Karpas-422 (cell line): ENCODE measurements at regions not wholly inside any gene's neighbourhood (a gene's known extent, or its start where the extent isn't known, plus 50 kb on each side); places are given as distances from the start of the nearest gene placed in this dataset.

ENCODE experiments used
- DNase-seq: peaks from one replicate; pipeline ENCODE4 v3.0.0-alpha.2; 2015
- H2AFZ ChIP-seq: fragments of 200-600 bp; sonication (generic); 2 replicates; pipeline ENCODE4 v1.6.1; 2014; ENCODE audit warnings: antibody characterized with exemption, low read length, mixed read lengths
- H3K27ac ChIP-seq: fragments of 200-600 bp; sonication (generic); 2 replicates; pipeline ENCODE4 v1.5.1; 2014; ENCODE audit warnings: mild to moderate bottlenecking, low read length, moderate library complexity
- H3K27me3 ChIP-seq: fragments of 200-600 bp; sonication (generic); 2 replicates; pipeline ENCODE4 v1.6.1; 2014; ENCODE audit warnings: low read length, mixed read lengths
- H3K36me3 ChIP-seq: fragments of 200-600 bp; sonication (generic); 2 replicates; pipeline ENCODE4 v1.6.1; 2014; ENCODE audit warnings: low read length, mixed read lengths; ENCODE audit not compliant: insufficient read depth
- H3K4me1 ChIP-seq: fragments of 200-600 bp; sonication (generic); 2 replicates; pipeline ENCODE4 v1.6.1; 2014; ENCODE audit warnings: mild to moderate bottlenecking, low read length, mixed read lengths
- H3K4me2 ChIP-seq: fragments of 200-600 bp; sonication (generic); 2 replicates; pipeline ENCODE4 v1.6.1; 2014; ENCODE audit warnings: low read length, low read depth, mild to moderate bottlenecking; ENCODE audit not compliant: poor library complexity, severe bottlenecking
- H3K4me3 ChIP-seq: fragments of 200-600 bp; sonication (generic); 2 replicates; pipeline ENCODE4 v1.5.1; 2014; ENCODE audit warnings: mild to moderate bottlenecking, antibody characterized with exemption, low read length, mixed read lengths
- H3K79me2 ChIP-seq: fragments of 200-600 bp; sonication (generic); 2 replicates; pipeline ENCODE4 v1.6.1; 2014; ENCODE audit warnings: mild to moderate bottlenecking, low read length, mixed read lengths
- H3K9ac ChIP-seq: fragments of 200-600 bp; sonication (generic); 2 replicates; pipeline ENCODE4 v1.6.0; 2014; ENCODE audit warnings: low read length
- H3K9me2 ChIP-seq: fragments of 200-600 bp; sonication (generic), shearing (Covaris generic); replicated peaks from 2 replicates; pipeline ENCODE4 v1.6.0; 2014; ENCODE audit warnings: mild to moderate bottlenecking, low read length, moderate library complexity; ENCODE audit not compliant: insufficient read depth
- H3K9me3 ChIP-seq: fragments of 300-700, 200-600 bp; sonication (generic); 2 replicates; pipeline ENCODE4 v1.6.1; 2014; ENCODE audit warnings: low read length, mixed read lengths
- H4K20me1 ChIP-seq: fragments of 200-600 bp; sonication (generic); 2 replicates; pipeline ENCODE4 v1.6.1; 2014; ENCODE audit warnings: mild to moderate bottlenecking, antibody characterized with exemption, low read length, low read depth; ENCODE audit not compliant: insufficient read depth

GRCh38 chr2:16063251-16063850, 123.0 kb downstream of the MYCN start:
- DNase-seq, result no peak
- H3K36me3 ChIP-seq, result no peaks in the 10 kb centered on the region
- H3K9ac ChIP-seq, result no peak overlapping the region
- no peaks in the 10 kb centered on the region for H3K79me2 ChIP-seq
- no peaks in the 10 kb centered on the region for H3K9me3 ChIP-seq
- no peak overlapping the region for H2AFZ ChIP-seq
- no peaks in the 10 kb centered on the region for H3K4me1 ChIP-seq
- no peaks in the 10 kb centered on the region for H3K9me2 ChIP-seq
- H4K20me1 ChIP-seq, result no peaks in the 10 kb centered on the region
- no peaks in the 10 kb centered on the region for H3K27me3 ChIP-seq
- no peak overlapping the region for H3K4me3 ChIP-seq
- no peak overlapping the region for H3K27ac ChIP-seq
- no peak overlapping the region for H3K4me2 ChIP-seq

GRCh38 chr2:16062471-16063250, 122.3 kb downstream of the MYCN start:
- no peaks in the 10 kb centered on the region for H3K79me2 ChIP-seq

GRCh38 chr2:16061441-16062217, 121.3 kb downstream of the MYCN start:
- no peaks in the 10 kb centered on the region for H4K20me1 ChIP-seq
- H3K4me2 ChIP-seq, result no peak overlapping the region
- H3K9ac ChIP-seq, result no peak overlapping the region
- no peak overlapping the region for H3K4me3 ChIP-seq
- H2AFZ ChIP-seq, result no peak overlapping the region
- no peaks in the 10 kb centered on the region for H3K36me3 ChIP-seq
- H3K9me2 ChIP-seq, result no peaks in the 10 kb centered on the region
- no peak overlapping the region for H3K27ac ChIP-seq
- H3K4me1 ChIP-seq, result no peaks in the 10 kb centered on the region
- no peak for DNase-seq
- no peaks in the 10 kb centered on the region for H3K27me3 ChIP-seq
- no peaks in the 10 kb centered on the region for H3K79me2 ChIP-seq
- H3K9me3 ChIP-seq, result no peaks in the 10 kb centered on the region

More at GRCh38 chr2:16062471-16063250, 122.3 kb downstream of the MYCN start:
- Histone ChIP-seq H3K4me3 (no peak overlapping the region), H4K20me1 (no peaks in the 10 kb centered on the region), H3K36me3 (no peaks in the 10 kb centered on the region), H2AFZ (no peak overlapping the region), H3K4me1 (no peaks in the 10 kb centered on the region), H3K4me2 (no peak overlapping the region), H3K27ac (no peak overlapping the region), H3K9ac (no peak overlapping the region), H3K9me3 (no peaks in the 10 kb centered on the region), H3K9me2 (no peaks in the 10 kb centered on the region), H3K27me3 (no peaks in the 10 kb centered on the region)
- DNase-seq, result no peak

GRCh38 chr2:16060936-16061338, 120.6 kb downstream of the MYCN start:
- no peak overlapping the region for H2AFZ ChIP-seq
- no peak for DNase-seq
- no peaks in the 10 kb centered on the region for H4K20me1 ChIP-seq
- no peaks in the 10 kb centered on the region for H3K79me2 ChIP-seq
- H3K9me2 ChIP-seq, result no peaks in the 10 kb centered on the region
- no peak overlapping the region for H3K9ac ChIP-seq
- no peak overlapping the region for H3K4me2 ChIP-seq
- H3K9me3 ChIP-seq, result no peaks in the 10 kb centered on the region
- H3K4me1 ChIP-seq, result no peaks in the 10 kb centered on the region
- no peaks in the 10 kb centered on the region for H3K36me3 ChIP-seq
- no peak overlapping the region for H3K27ac ChIP-seq
- no peak overlapping the region for H3K4me3 ChIP-seq
- no peaks in the 10 kb centered on the region for H3K27me3 ChIP-seq

GRCh38 chr2:16060125-16060935, 120.0 kb downstream of the MYCN start:
- Histone ChIP-seq H3K4me2 (no peak overlapping the region), H3K27ac (no peak overlapping the region), H3K4me1 (no peaks in the 10 kb centered on the region), H3K9me2 (no peaks in the 10 kb centered on the region), H3K9ac (no peak overlapping the region), H2AFZ (no peak overlapping the region), H3K79me2 (no peaks in the 10 kb centered on the region), H3K36me3 (no peaks in the 10 kb centered on the region), H3K4me3 (no peak overlapping the region), H3K27me3 (no peaks in the 10 kb centered on the region), H4K20me1 (no peaks in the 10 kb centered on the region), H3K9me3 (no peaks in the 10 kb centered on the region)
- DNase-seq, result no peak

- no peak overlapping the region for H3K27ac ChIP-seq
- no peak overlapping the region for H3K4me3 ChIP-seq
- H3K36me3 ChIP-seq, result no peaks in the 10 kb centered on the region
- H3K9ac ChIP-seq, result no peak overlapping the region
- no peak for DNase-seq
- no peaks in the 10 kb centered on the region for H4K20me1 ChIP-seq
- H3K9me3 ChIP-seq, result no peaks in the 10 kb centered on the region
- no peaks in the 10 kb centered on the region for H3K9me2 ChIP-seq
- no peak overlapping the region for H2AFZ ChIP-seq
- no peaks in the 10 kb centered on the region for H3K27me3 ChIP-seq
- H3K4me2 ChIP-seq, result no peak overlapping the region
- no peaks in the 10 kb centered on the region for H3K79me2 ChIP-seq
- H3K4me1 ChIP-seq, result no peaks in the 10 kb centered on the region
These were observed 119.2 kb downstream of the MYCN start for GRCh38 chr2:16059393-16060016.

GRCh38 chr2:16058747-16059358, 118.5 kb downstream of the MYCN start:
- no peaks in the 10 kb centered on the region for H4K20me1 ChIP-seq
- H3K36me3 ChIP-seq, result no peaks in the 10 kb centered on the region
- H3K9me3 ChIP-seq, result no peaks in the 10 kb centered on the region
- H2AFZ ChIP-seq, result no peak overlapping the region
- H3K27me3 ChIP-seq, result no peaks in the 10 kb centered on the region
- H3K79me2 ChIP-seq, result no peaks in the 10 kb centered on the region
- H3K9ac ChIP-seq, result no peak overlapping the region
- no peak overlapping the region for H3K4me3 ChIP-seq
- no peak overlapping the region for H3K4me2 ChIP-seq
- no peaks in the 10 kb centered on the region for H3K9me2 ChIP-seq
- no peaks in the 10 kb centered on the region for H3K4me1 ChIP-seq
- no peak for DNase-seq
- no peak overlapping the region for H3K27ac ChIP-seq
